C4-2B (cell line): ENCODE measurements at regions not wholly inside any gene's neighbourhood (a gene's known extent, or its start where the extent isn't known, plus 50 kb on each side); places are given as distances from the start of the nearest gene placed in this dataset.

Source experiments
- H3K27ac ChIP-seq: fragments of 450-650 bp; 2 replicates; pipeline ENCODE4 v1.5.1; 2017
- CTCF ChIP-seq: fragments of 450-650 bp; conservative IDR thresholded peaks from 2 replicates; pipeline ENCODE4 v1.5.1; 2017; ENCODE audit warnings: mild to moderate bottlenecking
- ZFX ChIP-seq: fragments of 450-650 bp; IDR thresholded peaks from 2 replicates; pipeline ENCODE4 v1.6.1; 2017

- no peak for TF ChIP-seq CTCF
- TF ChIP-seq ZFX = no peak
- H3K27ac ChIP-seq = peak overlapping the region; percentile 21; the same call in 1 of the 2 replicates
Observed at GRCh38 chr11:71138737-71139425, 113.5 kb downstream of the SHANK2 start.

- TF ChIP-seq ZFX = no peak
- TF ChIP-seq CTCF = no peak
Observed at GRCh38 chr11:71137376-71137775, 115.0 kb downstream of the SHANK2 start.

GRCh38 chr11:71136095-71136845, 116.1 kb downstream of the SHANK2 start:
- H3K27ac ChIP-seq = no peak overlapping the region
- TF ChIP-seq CTCF (no peak), ZFX (no peak)

More at GRCh38 chr11:71137376-71137775, 115.0 kb downstream of the SHANK2 start:
- H3K27ac ChIP-seq = no peak overlapping the region

GRCh38 chr11:71135112-71135511, 117.3 kb downstream of the SHANK2 start:
- no peak for TF ChIP-seq CTCF
- TF ChIP-seq ZFX = no peak
- H3K27ac ChIP-seq = no peak overlapping the region

- H3K27ac ChIP-seq = no peak overlapping the region
- no peak for TF ChIP-seq CTCF
Observed at GRCh38 chr11:71133946-71134345, 118.4 kb downstream of the SHANK2 start.

- H3K27ac ChIP-seq = no peak overlapping the region
Observed at GRCh38 chr11:71131861-71132260, 120.5 kb downstream of the SHANK2 start.

More at GRCh38 chr11:71131861-71132260, 120.5 kb downstream of the SHANK2 start:
- TF ChIP-seq ZFX = no peak
- TF ChIP-seq CTCF = no peak
